CD4-positive, CD25-positive, alpha-beta regulatory T cell (primary cell): ENCODE measurements at regions not wholly inside any gene's neighbourhood (a gene's known extent, or its start where the extent isn't known, plus 50 kb on each side); places are given as distances from the start of the nearest gene placed in this dataset.

Source experiments
- ATAC-seq, 2 donors: fragments of 150-1000 bp; cut with Tn5 transposase; one replicate each; pipeline ENCODE4 v1.10.0; 2021; ENCODE audit warnings: low read depth in 2 of 2, moderate number of reproducible peaks in 2 of 2, moderate library complexity in 1 of 2
- DNase-seq, 3 donors: peaks; one replicate each; pipeline versions ENCODE4 v3.0.0 to v3.0.0-alpha.2; 2012 to 2022; ENCODE audit warnings: mixed read lengths in 1 of 3
- H3K27ac ChIP-seq: one replicate; pipeline ENCODE4 v1.7.0; 2013; ENCODE audit warnings: mild to moderate bottlenecking, low read length; ENCODE audit not compliant: insufficient read depth, poor library complexity, severe bottlenecking
- H3K27me3 ChIP-seq: one replicate; pipeline ENCODE4 v1.7.0; 2013; ENCODE audit warnings: low read length; ENCODE audit not compliant: control insufficient read depth, insufficient read depth
- H3K36me3 ChIP-seq: one replicate; pipeline ENCODE4 v1.7.0; 2013; ENCODE audit warnings: mild to moderate bottlenecking, low read length, moderate library complexity; ENCODE audit not compliant: control insufficient read depth, insufficient read depth
- H3K4me1 ChIP-seq: 2 replicates; pipeline ENCODE4 v1.7.0; 2013; ENCODE audit warnings: mild to moderate bottlenecking, low read length; ENCODE audit not compliant: insufficient read depth, control insufficient read depth, poor library complexity, severe bottlenecking
- H3K4me3 ChIP-seq: one replicate; pipeline ENCODE4 v1.7.0; 2013; ENCODE audit warnings: low read depth, mild to moderate bottlenecking, low read length, moderate library complexity
- H3K9me3 ChIP-seq, 2 experiments: 1 replicate in 1 of 2; 2 replicates in 1 of 2; pipeline ENCODE4 v1.7.0; 2013; ENCODE audit warnings: low read length in 2 of 2, mild to moderate bottlenecking in 1 of 2, moderate library complexity in 1 of 2; ENCODE audit not compliant: control insufficient read depth in 2 of 2
- H3K27ac Mint-ChIP-seq, 3 donors: one replicate each; pipeline ENCODE4 v1.8.0; 2020 to 2022; ENCODE audit warnings: mild to moderate bottlenecking in 3 of 3, mixed read lengths in 3 of 3, moderate library complexity in 2 of 3
- H3K27me3 Mint-ChIP-seq: one replicate; pipeline ENCODE4 v1.8.0; 2022; ENCODE audit warnings: mild to moderate bottlenecking, mixed read lengths
- H3K36me3 Mint-ChIP-seq: one replicate; pipeline ENCODE4 v1.8.0; 2020; ENCODE audit warnings: mixed read lengths
- H3K4me1 Mint-ChIP-seq, 4 donors: one replicate each; pipeline ENCODE4 v1.8.0; 2020 to 2022; ENCODE audit warnings: mixed read lengths in 4 of 4, mild to moderate bottlenecking in 1 of 4
- H3K4me3 Mint-ChIP-seq, 4 donors: one replicate each; pipeline ENCODE4 v1.8.0; 2020 to 2022; ENCODE audit warnings: mild to moderate bottlenecking in 4 of 4, mixed read lengths in 4 of 4, moderate library complexity in 3 of 4
- H3K9me3 Mint-ChIP-seq, 7 donors: one replicate each; pipeline ENCODE4 v1.8.0; 2020 to 2022; ENCODE audit warnings: mixed read lengths in 7 of 7, mild to moderate bottlenecking in 3 of 7, moderate library complexity in 2 of 7

DNA sequence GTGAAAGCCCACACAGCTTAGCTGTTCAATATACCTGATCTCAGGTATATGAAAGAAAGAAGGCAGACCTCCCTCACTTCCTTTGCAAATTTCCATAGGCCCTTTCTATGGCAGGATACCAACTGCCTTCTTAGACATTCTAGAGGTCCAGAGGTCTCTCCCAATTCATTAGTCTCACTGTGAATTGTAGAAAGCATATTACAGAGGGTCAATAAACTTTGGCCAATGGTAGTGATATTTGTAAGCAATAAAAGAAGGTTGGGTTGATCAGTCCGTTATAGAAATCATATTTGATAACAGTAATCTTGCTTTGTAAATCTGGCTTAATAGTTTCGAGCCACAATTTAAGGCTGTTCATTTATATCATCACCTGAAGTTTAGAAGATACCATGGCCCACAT, 50.7 kb upstream of the ATP8B1 start:
- peaks cover 12% of the 10 kb centered on the region for H3K27me3 Mint-ChIP-seq
- DNase-seq (no peak), ATAC-seq (no peak)
- Histone ChIP-seq H3K27ac (no peak overlapping the region), H3K9me3 (no peaks in the 10 kb centered on the region), H3K4me1 (no peaks in the 10 kb centered on the region), H3K4me3 (no peak overlapping the region), H3K27me3 (no peaks in the 10 kb centered on the region), H3K36me3 (no peaks in the 10 kb centered on the region)
- no peak overlapping the region for H3K4me3 Mint-ChIP-seq
- no peaks in the 10 kb centered on the region for H3K36me3 Mint-ChIP-seq
- no peaks in the 10 kb centered on the region for H3K4me1 Mint-ChIP-seq
- H3K9me3 Mint-ChIP-seq, result no peaks in the 10 kb centered on the region
- H3K27ac Mint-ChIP-seq, result no peak overlapping the region

DNA sequence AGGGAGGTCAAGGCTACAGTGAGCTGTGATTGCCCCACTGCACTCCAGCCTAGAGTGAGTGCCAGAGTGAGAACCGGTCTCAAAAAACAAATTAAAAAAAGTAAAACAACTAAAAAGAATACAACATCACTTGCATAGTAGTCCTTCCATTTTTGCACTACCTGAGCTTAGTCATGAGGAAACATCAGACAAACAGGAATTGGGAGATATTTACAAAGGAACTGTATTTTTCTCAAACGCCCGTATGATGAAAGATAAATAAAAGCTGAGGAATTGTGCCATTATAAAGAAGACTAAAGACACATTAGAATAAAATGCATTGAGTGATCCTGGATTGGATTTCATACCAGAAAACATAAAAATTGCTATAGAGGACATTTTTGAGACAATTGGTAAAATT, 50.0 kb upstream of the ATP8B1 start:
- DNase-seq (no peak), ATAC-seq (no peak)
- Mint-ChIP-seq H3K27ac (no peak overlapping the region), H3K27me3 (peaks cover 14% of the 10 kb centered on the region), H3K9me3 (no peaks in the 10 kb centered on the region), H3K4me1 (no peaks in the 10 kb centered on the region), H3K36me3 (no peaks in the 10 kb centered on the region), H3K4me3 (no peak overlapping the region)
- no peak overlapping the region for H3K4me3 ChIP-seq
- H3K4me1 ChIP-seq, result no peaks in the 10 kb centered on the region
- no peaks in the 10 kb centered on the region for H3K36me3 ChIP-seq
- no peaks in the 10 kb centered on the region for H3K27me3 ChIP-seq
- no peaks in the 10 kb centered on the region for H3K9me3 ChIP-seq
- H3K27ac ChIP-seq, result no peak overlapping the region
